CD4-positive, alpha-beta T cell treated with Interleukin-6 at 100 ng/mL for 8 hours (primary cell): ENCODE measurements at regions not wholly inside any gene's neighbourhood (a gene's known extent, or its start where the extent isn't known, plus 50 kb on each side); places are given as distances from the start of the nearest gene placed in this dataset.
"Not testable (repeated sequence)": the region's sequence is repeated elsewhere in the genome, so short reads cannot be mapped to it uniquely, and the experiment has no call there.

ENCODE experiments used
- DNase-seq: peaks from one replicate; pipeline ENCODE4 v3.0.0-alpha.2; 2020; ENCODE audit warnings: mixed read lengths, low spot score

GRCh38 chr2:87315183-87315902 lies 293.7 kb upstream of the PLGLB1 start:
- not testable (repeated sequence) for DNase-seq

GRCh38 chr2:87317193-87317592 lies 295.5 kb upstream of the PLGLB1 start:
- not testable (repeated sequence) for DNase-seq

- not testable (repeated sequence) for DNase-seq
Measured at GRCh38 chr2:87318814-87319491, 297.3 kb upstream of the PLGLB1 start.

- DNase-seq, result not testable (repeated sequence)
Measured at GRCh38 chr2:87319705-87320104, 298.1 kb upstream of the PLGLB1 start.

GRCh38 chr2:87321201-87321600 lies 299.6 kb upstream of the PLGLB1 start:
- not testable (repeated sequence) for DNase-seq

- not testable (repeated sequence) for DNase-seq
Measured at GRCh38 chr2:87324335-87325041, 302.8 kb upstream of the PLGLB1 start.

GRCh38 chr2:87325042-87325910 lies 303.6 kb upstream of the PLGLB1 start:
- not testable (repeated sequence) for DNase-seq

GRCh38 chr2:87325911-87326294 lies 304.3 kb upstream of the PLGLB1 start:
- not testable (repeated sequence) for DNase-seq

GRCh38 chr2:87326754-87327153 lies 305.1 kb upstream of the PLGLB1 start:
- DNase-seq, result not testable (repeated sequence)

- DNase-seq, result not testable (repeated sequence)
Measured at GRCh38 chr2:87327648-87328371, 306.2 kb upstream of the PLGLB1 start.

GRCh38 chr2:87329529-87329928 lies 307.9 kb upstream of the PLGLB1 start:
- DNase-seq, result not testable (repeated sequence)

- not testable (repeated sequence) for DNase-seq
Measured at GRCh38 chr2:87330486-87330885, 308.8 kb upstream of the PLGLB1 start.

- DNase-seq, result not testable (repeated sequence)
Measured at GRCh38 chr2:87331940-87332583, 310.4 kb upstream of the PLGLB1 start.

- DNase-seq, result not testable (repeated sequence)
Measured at GRCh38 chr2:87334888-87335287, 313.2 kb upstream of the PLGLB1 start.

GRCh38 chr2:87338998-87339397 lies 317.4 kb upstream of the PLGLB1 start:
- DNase-seq, result not testable (repeated sequence)

- DNase-seq, result peak; percentile 15
Measured at GRCh38 chr2:87341601-87342014, 320.0 kb upstream of the PLGLB1 start.

- not testable (repeated sequence) for DNase-seq
Measured at GRCh38 chr2:87342175-87342574, 320.5 kb upstream of the PLGLB1 start.

GRCh38 chr2:87343347-87343746 lies 321.7 kb upstream of the PLGLB1 start:
- DNase-seq, result not testable (repeated sequence)

- DNase-seq, result not testable (repeated sequence)
Measured at GRCh38 chr2:87345283-87345682, 323.6 kb upstream of the PLGLB1 start.

- DNase-seq, result not testable (repeated sequence)
Measured at GRCh38 chr2:87348556-87348955, 326.9 kb upstream of the PLGLB1 start.
